Endothelial cell of umbilical vein (primary cell): ENCODE measurements at regions not wholly inside any gene's neighbourhood (a gene's known extent, or its start where the extent isn't known, plus 50 kb on each side); places are given as distances from the start of the nearest gene placed in this dataset.

ENCODE experiments used
- BruUV-seq: library from RNA; stranded (reverse); fragments of 400-500 nt; replicated peaks from 2 replicates; lab custom pipeline; 2021; lab: Mats Ljungman, UMichigan
- CTCF ChIA-PET: fragments of 300-600, 350-600 bp; sonication (Branson Sonifier 250); formaldehyde crosslinking; loops from one replicate; lab custom pipeline; 2021; ENCODE audit warnings: antibody characterized with exemption, inconsistent platforms; lab: Charles Lee
- POLR2A ChIA-PET: fragments of 300-600, 350-600 bp; sonication (Branson Sonifier 250); formaldehyde crosslinking; loops from one replicate; lab custom pipeline; 2021; ENCODE audit warnings: antibody characterized with exemption, inconsistent platforms; lab: Charles Lee
- DNase-seq: peaks from one replicate; pipeline ENCODE4 v3.0.0-alpha.2; 2011; ENCODE audit warnings: low read depth, low spot score
- FAIRE-seq: peaks from 2 replicates; lab custom pipeline; 2011; peaks lifted over from hg19 to GRCh38; lab: Jason Lieb, UNC
- H2AFZ ChIP-seq: 2 replicates; pipeline ENCODE4 v1.6.0; 2012; ENCODE audit warnings: low read depth, low read length, control low read depth, inconsistent platforms
- H3K27ac ChIP-seq: 2 replicates; pipeline ENCODE4 v1.5.1; 2011; ENCODE audit warnings: low read depth, mild to moderate bottlenecking, control low read depth, low read length, moderate library complexity; ENCODE audit not compliant: insufficient read depth
- H3K27me3 ChIP-seq, 2 experiments: 2 replicates each; pipeline versions ENCODE4 v1.6.0 to v1.6.1; 2011; ENCODE audit warnings: low read length in 2 of 2, mixed read lengths in 1 of 2; ENCODE audit not compliant: control insufficient read depth in 2 of 2, insufficient read depth in 2 of 2
- H3K36me3 ChIP-seq, 2 experiments: 2 replicates in 1 of 2; 3 replicates in 1 of 2; pipeline ENCODE4 v1.5.1; 2011; ENCODE audit warnings: low read length in 2 of 2, mild to moderate bottlenecking in 1 of 2, moderate library complexity in 1 of 2; ENCODE audit not compliant: control insufficient read depth in 2 of 2, insufficient read depth in 2 of 2; ENCODE audit errors: extremely low read depth in 1 of 2
- H3K4me1 ChIP-seq: 3 replicates; pipeline ENCODE4 v1.5.1; 2011; ENCODE audit warnings: mild to moderate bottlenecking, low read length; ENCODE audit not compliant: control insufficient read depth, insufficient read depth; ENCODE audit errors: extremely low read depth
- H3K4me2 ChIP-seq: 2 replicates; pipeline ENCODE4 v1.6.1; 2011; ENCODE audit warnings: low read length, control low read depth, mixed read lengths; ENCODE audit not compliant: insufficient read depth
- H3K4me3 ChIP-seq, 3 experiments: fragments of 200-600 bp in 1 of 3; sonication (generic), shearing (Covaris generic) in 1 of 3; replicated peaks in 1 of 3; 2 replicates each; pipeline ENCODE4 v1.5.1; 2011 to 2016; ENCODE audit warnings: control low read depth in 3 of 3, low read length in 3 of 3, mild to moderate bottlenecking in 2 of 3, inconsistent platforms in 1 of 3, low read depth in 1 of 3, moderate library complexity in 1 of 3; ENCODE audit not compliant: insufficient read depth in 1 of 3
- H3K79me2 ChIP-seq: 2 replicates; pipeline ENCODE4 v1.6.0; 2012; ENCODE audit warnings: low read length, inconsistent platforms; ENCODE audit not compliant: control insufficient read depth, insufficient read depth
- H3K9ac ChIP-seq: replicated peaks from 2 replicates; pipeline ENCODE3; 2011; ENCODE audit warnings: low read length, control low read depth; ENCODE audit not compliant: insufficient read depth; ENCODE audit errors: extremely low read depth
- H3K9me1 ChIP-seq: replicated peaks from 3 replicates; pipeline ENCODE4 v1.6.0; 2011; ENCODE audit warnings: mild to moderate bottlenecking, low read length; ENCODE audit not compliant: control insufficient read depth, insufficient read depth; ENCODE audit errors: extremely low read depth
- H3K9me3 ChIP-seq: replicated peaks from 2 replicates; pipeline ENCODE4 v1.5.1; 2012; ENCODE audit warnings: low read length, inconsistent platforms; ENCODE audit not compliant: control insufficient read depth, insufficient read depth
- H4K20me1 ChIP-seq: replicated peaks from 2 replicates; pipeline ENCODE3; 2011; ENCODE audit warnings: mild to moderate bottlenecking, low read length; ENCODE audit not compliant: control insufficient read depth, insufficient read depth; ENCODE audit errors: extremely low read depth
- CTCF ChIP-seq, 2 donors: IDR thresholded peaks; 1 replicate in 1 of 2; 2 replicates in 1 of 2; pipeline ENCODE4 v1.5.1; 2011; ENCODE audit warnings: low read length in 2 of 2, mild to moderate bottlenecking in 2 of 2, moderate library complexity in 2 of 2, control low read depth in 1 of 2, inconsistent platforms in 1 of 2, low read depth in 1 of 2; ENCODE audit not compliant: insufficient read depth in 1 of 2; ENCODE audit errors: extremely low read depth in 1 of 2
- EZH2 ChIP-seq: IDR thresholded peaks from 2 replicates; pipeline ENCODE4 v1.6.1; 2012; ENCODE audit warnings: borderline replicate concordance, low read depth, mild to moderate bottlenecking, moderate library complexity, low read length, inconsistent platforms; ENCODE audit not compliant: severe bottlenecking
- FOS ChIP-seq: IDR thresholded peaks from 2 replicates; pipeline ENCODE4 v1.6.1; 2011; ENCODE audit warnings: mild to moderate bottlenecking, low read length, moderate library complexity, borderline replicate concordance; ENCODE audit not compliant: insufficient read depth
- GATA2 ChIP-seq: IDR thresholded peaks from 2 replicates; pipeline ENCODE4 v1.7.0; 2011; ENCODE audit warnings: low read depth, mild to moderate bottlenecking, moderate library complexity, mixed read lengths, low read length; ENCODE audit not compliant: insufficient read length, insufficient read depth
- JUN ChIP-seq: IDR thresholded peaks from 2 replicates; pipeline ENCODE4 v1.6.1; 2011; ENCODE audit warnings: borderline replicate concordance, low read depth; ENCODE audit not compliant: insufficient read length, insufficient read depth
- MAX ChIP-seq: IDR thresholded peaks from 2 replicates; pipeline ENCODE4 v1.6.1; 2011; ENCODE audit not compliant: insufficient read depth, insufficient read length
- MYC ChIP-seq: IDR thresholded peaks from one replicate; pipeline ENCODE4 v1.6.1; 2011; ENCODE audit warnings: mild to moderate bottlenecking, low read depth, low read length
- POLR2A ChIP-seq: IDR thresholded peaks from 2 replicates; pipeline ENCODE4 v1.6.1; 2012; ENCODE audit warnings: low read depth, mild to moderate bottlenecking, control low read depth, low read length
- POLR2AphosphoS5 ChIP-seq: IDR thresholded peaks from 2 replicates; pipeline ENCODE4 v1.6.1; 2012; ENCODE audit warnings: low read depth, mild to moderate bottlenecking, control low read depth, low read length, moderate library complexity; ENCODE audit not compliant: insufficient read depth
- dilution Hi-C: fragments of 300-500 bp; cut with MboI; formaldehyde crosslinking; loops from one replicate; pipeline ENCODE4 v1.15.0; 2019; ENCODE audit warnings: low sequenced_read_pairs; ENCODE audit not compliant: extremely low pct_ligation_motif_present
- intact Hi-C: fragments of 100-400 bp; cut with micrococcal nuclease; formaldehyde crosslinking; loops from one replicate; pipeline ENCODE4 v1.10.0; 2022

GRCh38 chr5:120150770-120151169 is 313.3 kb upstream of the PRR16 start:
- no peaks in the 10 kb centered on the region for H3K27me3 ChIP-seq
- intact Hi-C loops: no loop called here
- DNase-seq (no peak), FAIRE-seq (no peak)
- no peak overlapping the region for H3K9ac ChIP-seq
- H3K9me3 ChIP-seq: no peaks in the 10 kb centered on the region
- H3K36me3 ChIP-seq: no peaks in the 10 kb centered on the region
- CTCF ChIA-PET: no interaction called here
- no peak overlapping the region for H3K4me3 ChIP-seq
- no peaks in the 10 kb centered on the region for H3K9me1 ChIP-seq
- TF ChIP-seq POLR2AphosphoS5 (no peak), GATA2 (no peak), EZH2 (no peak), CTCF (IDR thresholded peaks at IDR 0.05; ENCODE audit: extremely low read depth in 1 of 2, insufficient read depth in 1 of 2, low read depth in 1 of 2, low read length in 2 of 2) (no peak), POLR2A (no peak), FOS (no peak), JUN (no peak), MYC (no peak), MAX (no peak)
- no peak overlapping the region for H2AFZ ChIP-seq
- no peak overlapping the region for H3K4me2 ChIP-seq
- H3K4me1 ChIP-seq: peaks cover 10% of the 10 kb centered on the region
- H3K79me2 ChIP-seq: no peaks in the 10 kb centered on the region
- POLR2A ChIA-PET: no interaction called here
- H3K27ac ChIP-seq: no peak overlapping the region
- H4K20me1 ChIP-seq: no peaks in the 10 kb centered on the region
- no TSS peak for BruUV-seq
- dilution Hi-C loops: no loop called here
